Stimulated activated CD8-positive, alpha-beta memory T cell treated with anti-CD3 and anti-CD28 coated beads, Interleukin-2, amount 100 ng/mL, for 1 hour (primary cell): ENCODE measurements at regions not wholly inside any gene's neighbourhood (a gene's known extent, or its start where the extent isn't known, plus 50 kb on each side); places are given as distances from the start of the nearest gene placed in this dataset.

Source experiments
- DNase-seq, 2 donors: peaks; one replicate each; pipeline ENCODE4 v3.0.0-alpha.2; 2020; ENCODE audit warnings: low read depth in 2 of 2

- no peak for DNase-seq
Observed at GRCh38 chr1:38265293-38266196, 219.0 kb upstream of the POU3F1 start.

GRCh38 chr1:38263438-38263837, 216.8 kb upstream of the POU3F1 start:
- no peak for DNase-seq

- no peak for DNase-seq
Observed at GRCh38 chr1:38261574-38261973, 215.0 kb upstream of the POU3F1 start.

- DNase-seq = no peak
Observed at GRCh38 chr1:38258085-38258627, 211.6 kb upstream of the POU3F1 start.

GRCh38 chr1:38257374-38257773, 210.8 kb upstream of the POU3F1 start:
- DNase-seq = no peak

GRCh38 chr1:38256072-38256471, 209.5 kb upstream of the POU3F1 start:
- no peak for DNase-seq

GRCh38 chr1:38253314-38253713, 206.7 kb upstream of the POU3F1 start:
- no peak for DNase-seq

- no peak for DNase-seq
Observed at GRCh38 chr1:38250356-38250755, 203.8 kb upstream of the POU3F1 start.

- no peak for DNase-seq
Observed at GRCh38 chr1:38249001-38249400, 202.4 kb upstream of the POU3F1 start.

- DNase-seq = no peak
Observed at GRCh38 chr1:38246955-38247952, 200.7 kb upstream of the POU3F1 start.

GRCh38 chr1:38244218-38244845, 197.7 kb upstream of the POU3F1 start:
- DNase-seq = no peak

- no peak for DNase-seq
Observed at GRCh38 chr1:38243106-38243505, 196.5 kb upstream of the POU3F1 start.

- DNase-seq = no peak
Observed at GRCh38 chr1:38242506-38242905, 195.9 kb upstream of the POU3F1 start.

- no peak for DNase-seq
Observed at GRCh38 chr1:38241594-38242334, 195.2 kb upstream of the POU3F1 start.

GRCh38 chr1:38240618-38241017, 194.0 kb upstream of the POU3F1 start:
- no peak for DNase-seq

GRCh38 chr1:38239258-38239835, 192.8 kb upstream of the POU3F1 start:
- DNase-seq = no peak

- DNase-seq = no peak
Observed at GRCh38 chr1:38238294-38238693, 191.7 kb upstream of the POU3F1 start.

GRCh38 chr1:38235705-38236104, 189.1 kb upstream of the POU3F1 start:
- no peak for DNase-seq

GRCh38 chr1:38231941-38232340, 185.3 kb upstream of the POU3F1 start:
- DNase-seq = no peak

- DNase-seq = no peak
Observed at GRCh38 chr1:38228718-38229117, 182.1 kb upstream of the POU3F1 start.

- no peak for DNase-seq
Observed at GRCh38 chr1:38225745-38226144, 179.2 kb upstream of the POU3F1 start.
